CD14-positive monocyte (primary cell): ENCODE measurements at regions not wholly inside any gene's neighbourhood (a gene's known extent, or its start where the extent isn't known, plus 50 kb on each side); places are given as distances from the start of the nearest gene placed in this dataset.

Source experiments
- DNase-seq, 3 donors: peaks; one replicate each; pipeline ENCODE4 v3.0.0-alpha.2; 2011 to 2022
- H2AFZ ChIP-seq: 2 replicates; pipeline ENCODE4 v1.6.0; 2012; ENCODE audit warnings: mild to moderate bottlenecking, low read depth, low read length, inconsistent platforms; ENCODE audit not compliant: insufficient read depth, poor library complexity, severe bottlenecking
- H3K27ac ChIP-seq, 2 donors: 1 replicate in 1 of 2; 2 replicates in 1 of 2; pipeline ENCODE4 v1.5.1; 2012 to 2013; ENCODE audit warnings: low read length in 2 of 2, control low read depth in 1 of 2, inconsistent platforms in 1 of 2, low read depth in 1 of 2, mild to moderate bottlenecking in 1 of 2
- H3K27me3 ChIP-seq, 2 donors: one replicate each; pipeline versions ENCODE4 v1.6.0 to v1.6.1; 2011 to 2013; ENCODE audit warnings: low read length in 2 of 2; ENCODE audit not compliant: control insufficient read depth in 2 of 2, insufficient read depth in 2 of 2
- H3K36me3 ChIP-seq, 2 donors: replicated peaks in 1 of 2; 1 replicate in 1 of 2; 2 replicates in 1 of 2; pipeline versions ENCODE4 v1.5.1 to v1.6.1; 2012 to 2013; ENCODE audit warnings: low read length in 2 of 2, control low read depth in 1 of 2, inconsistent platforms in 1 of 2, mild to moderate bottlenecking in 1 of 2; ENCODE audit not compliant: insufficient read depth in 2 of 2, control insufficient read depth in 1 of 2
- H3K4me1 ChIP-seq, 2 donors: 1 replicate in 1 of 2; 2 replicates in 1 of 2; pipeline versions ENCODE4 v1.5.1 to v1.6.1; 2012 to 2013; ENCODE audit warnings: low read length in 2 of 2, control low read depth in 1 of 2, inconsistent platforms in 1 of 2, mild to moderate bottlenecking in 1 of 2, moderate library complexity in 1 of 2; ENCODE audit not compliant: insufficient read depth in 2 of 2, control insufficient read depth in 1 of 2
- H3K4me2 ChIP-seq: replicated peaks from 2 replicates; pipeline ENCODE3; 2012; ENCODE audit warnings: low read length, moderate library complexity, mild to moderate bottlenecking; ENCODE audit not compliant: poor library complexity, severe bottlenecking; ENCODE audit errors: extremely low read depth
- H3K4me3 ChIP-seq, 3 experiments: fragments of 200-600 bp in 1 of 3; sonication (generic) in 1 of 3; replicated peaks in 1 of 3; 1 replicate in 2 of 3; 2 replicates in 1 of 3; pipeline ENCODE4 v1.5.1; 2011 to 2013; ENCODE audit warnings: low read length in 3 of 3, mild to moderate bottlenecking in 3 of 3, control low read depth in 2 of 3, low read depth in 2 of 3, inconsistent platforms in 1 of 3, moderate library complexity in 1 of 3
- H3K79me2 ChIP-seq: 2 replicates; pipeline ENCODE4 v1.6.0; 2012; ENCODE audit warnings: mild to moderate bottlenecking, control low read depth, inconsistent platforms, low read length, moderate library complexity; ENCODE audit not compliant: insufficient read depth
- H3K9ac ChIP-seq: 2 replicates; pipeline ENCODE4 v1.6.0; 2017; ENCODE audit warnings: low read length, mild to moderate bottlenecking; ENCODE audit not compliant: insufficient read depth, poor library complexity, severe bottlenecking
- H3K9me3 ChIP-seq, 2 donors: replicated peaks in 1 of 2; 1 replicate in 1 of 2; 2 replicates in 1 of 2; pipeline versions ENCODE4 v1.5.1 to v1.6.1; 2012 to 2013; ENCODE audit warnings: low read length in 2 of 2, control low read depth in 1 of 2; ENCODE audit not compliant: control insufficient read depth in 1 of 2, insufficient read depth in 1 of 2
- H4K20me1 ChIP-seq: 2 replicates; pipeline ENCODE4 v1.6.0; 2012; ENCODE audit warnings: mild to moderate bottlenecking, low read length, control low read depth, moderate library complexity; ENCODE audit not compliant: insufficient read depth
- H3K27ac Mint-ChIP-seq, 7 donors: one replicate each; pipeline ENCODE4 v1.8.0; 2020; ENCODE audit warnings: mild to moderate bottlenecking in 7 of 7, mixed read lengths in 7 of 7, moderate library complexity in 6 of 7, inconsistent platforms in 2 of 7
- H3K27me3 Mint-ChIP-seq, 3 donors: one replicate each; pipeline ENCODE4 v1.8.0; 2021 to 2022; ENCODE audit warnings: low read depth in 3 of 3, mild to moderate bottlenecking in 3 of 3, mixed read lengths in 3 of 3, moderate library complexity in 3 of 3, inconsistent platforms in 1 of 3
- H3K36me3 Mint-ChIP-seq, 2 donors: one replicate each; pipeline ENCODE4 v1.8.0; 2020; ENCODE audit warnings: mixed read lengths in 2 of 2, inconsistent platforms in 1 of 2, mild to moderate bottlenecking in 1 of 2
- H3K4me1 Mint-ChIP-seq: one replicate; pipeline ENCODE4 v1.8.0; 2020; ENCODE audit warnings: mild to moderate bottlenecking, mixed read lengths
- H3K4me3 Mint-ChIP-seq, 2 donors: one replicate each; pipeline ENCODE4 v1.8.0; 2020; ENCODE audit warnings: mild to moderate bottlenecking in 2 of 2, mixed read lengths in 2 of 2, moderate library complexity in 1 of 2
- H3K9me3 Mint-ChIP-seq, 7 donors: one replicate each; pipeline ENCODE4 v1.8.0; 2020 to 2022; ENCODE audit warnings: mixed read lengths in 7 of 7, mild to moderate bottlenecking in 6 of 7, moderate library complexity in 6 of 7, inconsistent platforms in 2 of 7
- CTCF ChIP-seq: fragments of 200-600 bp; IDR thresholded peaks from one replicate; pipeline ENCODE4 v1.8.0; 2022; ENCODE audit warnings: antibody characterized with exemption, mild to moderate bottlenecking
- WGBS: methylation state at CpG from one replicate; pipeline ENCODE4 v1.1.5; 2013; ENCODE audit warnings: missing lambda C conversion rate; ENCODE audit not compliant: insufficient coverage; 5-methylcytosine and 5-hydroxymethylcytosine counted together
- intact Hi-C, 2 donors: fragments of 100-400 bp; cut with micrococcal nuclease; formaldehyde crosslinking; loops; one replicate each; pipeline versions ENCODE4 v1.15.0 to v1.15.1; 2023

GRCh38 chr18:25780105-25780504 is 310.3 kb downstream of the SS18 start:
- no peaks in the 10 kb centered on the region for H3K36me3 Mint-ChIP-seq
- H3K4me1 ChIP-seq: no peaks in the 10 kb centered on the region
- intact Hi-C loops: no loop called here
- no peak for DNase-seq
- H3K4me3 Mint-ChIP-seq: no peak overlapping the region
- H4K20me1 ChIP-seq: no peaks in the 10 kb centered on the region
- no peak overlapping the region for H3K4me2 ChIP-seq
- no peaks in the 10 kb centered on the region for H3K36me3 ChIP-seq
- H3K4me3 ChIP-seq: no peak overlapping the region
- H2AFZ ChIP-seq: no peak overlapping the region
- no peaks in the 10 kb centered on the region for H3K27me3 ChIP-seq
- H3K27ac ChIP-seq: no peak overlapping the region
- WGBS: no CpG with 5 or more reads among the region's 7 CpGs
- peaks cover 0 to 9% (median 0%) of the 10 kb centered on the region in 7 donors for H3K9me3 Mint-ChIP-seq
- H3K9ac ChIP-seq: no peak overlapping the region
- no peaks in the 10 kb centered on the region for H3K79me2 ChIP-seq
- no peak for TF ChIP-seq CTCF
- H3K4me1 Mint-ChIP-seq: no peaks in the 10 kb centered on the region
- H3K27me3 Mint-ChIP-seq: peaks cover 0 to 2% (median 1%) of the 10 kb centered on the region in 3 donors
- no peak overlapping the region for H3K27ac Mint-ChIP-seq
- no peaks in the 10 kb centered on the region for H3K9me3 ChIP-seq

GRCh38 chr18:25771796-25772195 is 318.6 kb downstream of the SS18 start:
- H3K27me3 ChIP-seq: no peaks in the 10 kb centered on the region
- Mint-ChIP-seq H3K4me3 (no peak overlapping the region), H3K27ac (no peak overlapping the region), H3K36me3 (no peaks in the 10 kb centered on the region), H3K9me3 (peaks cover 0 to 8% (median 5%) of the 10 kb centered on the region in 7 donors), H3K4me1 (no peaks in the 10 kb centered on the region), H3K27me3 (no peaks in the 10 kb centered on the region)
- H3K27ac ChIP-seq: no peak overlapping the region
- H3K9me3 ChIP-seq: peaks cover 0 to 6% of the 10 kb centered on the region in 2 donors
- no peaks in the 10 kb centered on the region for H3K36me3 ChIP-seq
- no peaks in the 10 kb centered on the region for H3K4me1 ChIP-seq
- DNase-seq: no peak
- TF ChIP-seq CTCF: no peak
- H2AFZ ChIP-seq: no peak overlapping the region
- H3K4me2 ChIP-seq: no peak overlapping the region
- no peaks in the 10 kb centered on the region for H4K20me1 ChIP-seq
- H3K9ac ChIP-seq: no peak overlapping the region
- no peak overlapping the region for H3K4me3 ChIP-seq
- H3K79me2 ChIP-seq: no peaks in the 10 kb centered on the region
- WGBS: no CpG with 5 or more reads among the region's 3 CpGs
- intact Hi-C loops: no loop called here
